MM.1S (cell line): ENCODE measurements at regions not wholly inside any gene's neighbourhood (a gene's known extent, or its start where the extent isn't known, plus 50 kb on each side); places are given as distances from the start of the nearest gene placed in this dataset.

Experiments
- DNase-seq: peaks from one replicate; pipeline ENCODE4 v3.0.0-alpha.2; 2015
- H2AFZ ChIP-seq: fragments of 300-600 bp; sonication (generic); 2 replicates; pipeline ENCODE4 v1.6.0; 2016; ENCODE audit warnings: antibody characterized with exemption, low read length
- H3F3A ChIP-seq: fragments of 300-600 bp; sonication (generic); 2 replicates; pipeline ENCODE4 v1.6.1; 2016; ENCODE audit warnings: mild to moderate bottlenecking, antibody characterized with exemption, low read length, moderate library complexity, mixed read lengths; ENCODE audit not compliant: insufficient read depth
- H3K27ac ChIP-seq: fragments of 300-600 bp; sonication (generic); 2 replicates; pipeline ENCODE4 v1.5.1; 2016; ENCODE audit warnings: mild to moderate bottlenecking, low read length
- H3K27me3 ChIP-seq: fragments of 300-600 bp; sonication (generic); replicated peaks from 2 replicates; pipeline ENCODE4 v1.6.0; 2016; ENCODE audit warnings: low read length; ENCODE audit not compliant: insufficient read depth
- H3K36me3 ChIP-seq: fragments of 300-600 bp; sonication (generic); replicated peaks from 2 replicates; pipeline ENCODE4 v1.6.1; 2016; ENCODE audit warnings: mild to moderate bottlenecking, low read length, mixed read lengths; ENCODE audit not compliant: insufficient read depth
- H3K4me1 ChIP-seq: fragments of 300-600 bp; sonication (generic); 2 replicates; pipeline ENCODE4 v1.6.1; 2016; ENCODE audit warnings: low read length, mixed read lengths
- H3K4me2 ChIP-seq: fragments of 300-600 bp; sonication (generic); 2 replicates; pipeline ENCODE4 v1.6.0; 2016; ENCODE audit warnings: low read depth, low read length
- H3K4me3 ChIP-seq: fragments of 300-600 bp; sonication (generic); 2 replicates; pipeline ENCODE4 v1.5.1; 2016; ENCODE audit warnings: low read length, mixed read lengths
- H3K79me2 ChIP-seq: fragments of 300-600 bp; sonication (generic); 2 replicates; pipeline ENCODE4 v1.6.1; 2016; ENCODE audit warnings: mixed run types, low read length, mixed read lengths
- H3K9ac ChIP-seq: fragments of 300-600 bp; sonication (generic); 2 replicates; pipeline ENCODE4 v1.6.1; 2016; ENCODE audit warnings: low read length, mixed read lengths
- H3K9me2 ChIP-seq: fragments of 300-600 bp; sonication (generic); replicated peaks from 2 replicates; pipeline ENCODE4 v1.6.1; 2016; ENCODE audit warnings: mild to moderate bottlenecking, low read length, mixed read lengths; ENCODE audit not compliant: insufficient read depth
- H3K9me3 ChIP-seq: fragments of 300-600 bp; sonication (generic); replicated peaks from 2 replicates; pipeline ENCODE4 v1.6.1; 2016; ENCODE audit warnings: mild to moderate bottlenecking, low read length, mixed read lengths; ENCODE audit not compliant: insufficient read depth
- H4K20me1 ChIP-seq: fragments of 300-600 bp; sonication (generic); 2 replicates; pipeline ENCODE4 v1.6.1; 2016; ENCODE audit warnings: mild to moderate bottlenecking, low read length, moderate library complexity, mixed read lengths; ENCODE audit not compliant: insufficient read depth
- EZH2 ChIP-seq: fragments of 300-600 bp; sonication (generic); optimal IDR thresholded peaks from 2 replicates; pipeline ENCODE3; 2017; ENCODE audit warnings: low read depth, mild to moderate bottlenecking, antibody characterized with exemption, low read length, mixed read lengths
- EZH2phosphoT487 ChIP-seq: fragments of 300-600 bp; sonication (generic); IDR thresholded peaks from 2 replicates; pipeline ENCODE4 v1.6.1; 2018; ENCODE audit warnings: antibody characterized with exemption, low read length
- TF ChIP-seq, protein P1 (sequence below): fragments of 300-600 bp; sonication (generic); IDR thresholded peaks from 2 replicates; pipeline ENCODE4 v1.5.1; 2016; ENCODE audit warnings: antibody characterized with exemption, low read length, mixed read lengths

- no peaks in the 10 kb centered on the region for H3K9me2 ChIP-seq
- no peaks in the 10 kb centered on the region for H3K4me1 ChIP-seq
- H2AFZ ChIP-seq, result no peak overlapping the region
- DNase-seq, result no peak
- no peaks in the 10 kb centered on the region for H3K36me3 ChIP-seq
- no peak overlapping the region for H3K9ac ChIP-seq
- H4K20me1 ChIP-seq, result no peaks in the 10 kb centered on the region
- H3K9me3 ChIP-seq, result no peaks in the 10 kb centered on the region
- no peak overlapping the region for H3K4me3 ChIP-seq
- H3K4me2 ChIP-seq, result no peak overlapping the region
- H3K79me2 ChIP-seq, result no peaks in the 10 kb centered on the region
- H3K27me3 ChIP-seq, result no peaks in the 10 kb centered on the region
- H3K27ac ChIP-seq, result no peak overlapping the region
- TF ChIP-seq EZH2 (no peak), EZH2phosphoT487 (no peak)
- TF ChIP-seq, protein P1, sequence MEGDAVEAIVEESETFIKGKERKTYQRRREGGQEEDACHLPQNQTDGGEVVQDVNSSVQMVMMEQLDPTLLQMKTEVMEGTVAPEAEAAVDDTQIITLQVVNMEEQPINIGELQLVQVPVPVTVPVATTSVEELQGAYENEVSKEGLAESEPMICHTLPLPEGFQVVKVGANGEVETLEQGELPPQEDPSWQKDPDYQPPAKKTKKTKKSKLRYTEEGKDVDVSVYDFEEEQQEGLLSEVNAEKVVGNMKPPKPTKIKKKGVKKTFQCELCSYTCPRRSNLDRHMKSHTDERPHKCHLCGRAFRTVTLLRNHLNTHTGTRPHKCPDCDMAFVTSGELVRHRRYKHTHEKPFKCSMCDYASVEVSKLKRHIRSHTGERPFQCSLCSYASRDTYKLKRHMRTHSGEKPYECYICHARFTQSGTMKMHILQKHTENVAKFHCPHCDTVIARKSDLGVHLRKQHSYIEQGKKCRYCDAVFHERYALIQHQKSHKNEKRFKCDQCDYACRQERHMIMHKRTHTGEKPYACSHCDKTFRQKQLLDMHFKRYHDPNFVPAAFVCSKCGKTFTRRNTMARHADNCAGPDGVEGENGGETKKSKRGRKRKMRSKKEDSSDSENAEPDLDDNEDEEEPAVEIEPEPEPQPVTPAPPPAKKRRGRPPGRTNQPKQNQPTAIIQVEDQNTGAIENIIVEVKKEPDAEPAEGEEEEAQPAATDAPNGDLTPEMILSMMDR, result no peak
- no peaks in the 10 kb centered on the region for H3F3A ChIP-seq
Measured at GRCh38 chr1:217117973-217118465, 394.8 kb upstream of the ESRRG start.

GRCh38 chr1:217115404-217116380, 392.5 kb upstream of the ESRRG start:
- Histone ChIP-seq H3F3A (no peaks in the 10 kb centered on the region), H3K36me3 (no peaks in the 10 kb centered on the region), H3K4me3 (no peak overlapping the region), H3K27me3 (no peaks in the 10 kb centered on the region), H3K9me2 (no peaks in the 10 kb centered on the region), H3K9me3 (no peaks in the 10 kb centered on the region), H3K4me2 (no peak overlapping the region), H3K79me2 (no peaks in the 10 kb centered on the region), H2AFZ (no peak overlapping the region), H4K20me1 (no peaks in the 10 kb centered on the region), H3K4me1 (no peaks in the 10 kb centered on the region), H3K9ac (no peak overlapping the region), H3K27ac (no peak overlapping the region)
- TF ChIP-seq EZH2phosphoT487 (no peak), EZH2 (no peak)
- TF ChIP-seq, protein P1, result no peak
- no peak for DNase-seq

GRCh38 chr1:217109928-217110327, 386.7 kb upstream of the ESRRG start:
- no peak overlapping the region for H3K4me2 ChIP-seq
- H3K9ac ChIP-seq, result no peak overlapping the region
- H3K27ac ChIP-seq, result no peak overlapping the region
- H3K27me3 ChIP-seq, result no peaks in the 10 kb centered on the region
- H3K79me2 ChIP-seq, result no peaks in the 10 kb centered on the region
- H3K9me3 ChIP-seq, result no peaks in the 10 kb centered on the region
- no peaks in the 10 kb centered on the region for H3F3A ChIP-seq
- no peak overlapping the region for H3K4me3 ChIP-seq
- H3K4me1 ChIP-seq, result no peaks in the 10 kb centered on the region
- no peak for DNase-seq
- no peak overlapping the region for H2AFZ ChIP-seq
- H4K20me1 ChIP-seq, result no peaks in the 10 kb centered on the region
- TF ChIP-seq, protein P1, result no peak
- TF ChIP-seq EZH2 (no peak), EZH2phosphoT487 (no peak)
- no peaks in the 10 kb centered on the region for H3K36me3 ChIP-seq
- no peaks in the 10 kb centered on the region for H3K9me2 ChIP-seq
